GM18867 (cell line): ENCODE measurements at regions not wholly inside any gene's neighbourhood (a gene's known extent, or its start where the extent isn't known, plus 50 kb on each side); places are given as distances from the start of the nearest gene placed in this dataset.

Experiments
- ATAC-seq: cut with Tn5 transposase; IDR thresholded peaks from one replicate; pipeline ENCODE4 v1.9.1; 2021; ENCODE audit warnings: mild to moderate bottlenecking, moderate library complexity; ENCODE audit not compliant: unreplicated experiment

DNA sequence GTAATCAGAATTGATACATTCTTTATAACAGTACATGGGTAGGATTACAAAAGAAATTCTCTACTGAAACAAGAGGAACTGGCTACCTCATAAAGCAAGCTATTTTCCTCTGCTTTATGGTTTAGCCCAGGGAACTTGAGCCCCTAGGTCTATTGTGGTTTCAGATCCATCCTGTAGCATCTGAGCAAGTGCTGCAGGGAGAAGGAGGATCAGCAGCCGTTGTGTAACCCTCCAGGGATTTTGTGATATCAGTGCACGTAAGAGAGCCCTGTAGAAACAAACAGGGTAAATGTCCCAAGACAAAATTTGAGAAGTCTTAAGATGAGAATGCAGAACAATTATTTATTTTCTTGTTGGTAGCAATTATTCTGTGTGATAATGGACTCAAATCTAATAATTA, 165.2 kb upstream of the DEFB112 start:
- no peak for ATAC-seq

DNA sequence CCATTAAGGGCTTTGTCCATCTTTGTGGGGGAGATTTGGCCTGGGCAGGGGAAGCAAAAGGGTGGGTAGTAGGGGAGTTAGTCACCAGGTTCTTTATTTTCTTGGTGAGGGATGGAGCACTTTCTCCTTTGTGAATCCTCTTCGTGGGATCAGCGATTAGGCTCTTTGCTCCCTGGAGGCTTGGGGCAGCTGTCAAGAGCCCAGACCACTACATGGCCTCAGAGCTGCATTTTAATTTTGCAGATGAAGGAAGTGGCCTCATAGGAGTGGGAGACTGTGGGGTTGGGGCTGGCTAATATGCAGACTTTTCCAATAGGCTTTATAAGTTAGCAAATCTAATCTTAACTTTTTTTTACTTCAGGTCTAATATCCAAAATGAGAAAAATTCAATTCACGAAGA, 168.1 kb upstream of the DEFB112 start:
- no peak for ATAC-seq

DNA sequence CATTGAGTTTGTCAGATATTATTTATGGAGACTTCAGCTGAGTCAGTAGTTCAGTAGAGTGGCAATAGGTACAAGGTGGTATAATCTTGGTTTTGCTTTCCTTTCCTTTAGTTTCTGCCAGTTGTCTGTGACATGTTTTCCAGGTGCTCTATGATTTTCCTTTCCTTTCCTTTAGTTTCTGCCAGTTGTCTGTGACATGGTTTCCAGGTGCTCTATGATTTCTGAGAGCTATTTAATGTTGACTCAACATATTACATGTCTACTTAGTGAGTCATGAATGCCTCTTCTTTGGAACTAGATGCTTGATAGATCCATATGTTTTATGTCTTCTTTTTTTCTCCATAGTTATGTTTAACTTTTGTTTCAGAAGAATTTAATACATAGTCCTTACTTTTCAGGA, 186.4 kb upstream of the DEFB112 start:
- no peak for ATAC-seq

DNA sequence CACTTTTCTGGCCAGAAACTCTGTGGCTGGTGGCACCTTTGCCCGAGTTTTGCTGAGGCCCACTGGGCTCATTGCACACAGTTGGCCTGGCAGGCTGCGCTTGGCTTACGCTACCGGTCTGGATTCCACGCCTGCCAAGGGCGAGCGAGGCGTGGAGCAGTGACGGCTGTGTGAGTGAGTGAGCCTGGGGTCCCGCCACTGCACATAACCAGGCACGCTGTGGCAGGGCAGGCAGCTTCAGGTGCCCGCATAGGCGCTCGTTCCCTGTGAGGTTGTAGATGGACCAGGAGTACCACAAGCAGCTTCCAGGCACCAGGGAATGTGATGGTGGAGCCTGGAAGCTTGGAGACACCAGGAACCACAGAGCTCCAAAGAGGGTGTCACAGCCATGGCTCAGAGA, 190.1 kb upstream of the DEFB112 start:
- no peak for ATAC-seq

DNA sequence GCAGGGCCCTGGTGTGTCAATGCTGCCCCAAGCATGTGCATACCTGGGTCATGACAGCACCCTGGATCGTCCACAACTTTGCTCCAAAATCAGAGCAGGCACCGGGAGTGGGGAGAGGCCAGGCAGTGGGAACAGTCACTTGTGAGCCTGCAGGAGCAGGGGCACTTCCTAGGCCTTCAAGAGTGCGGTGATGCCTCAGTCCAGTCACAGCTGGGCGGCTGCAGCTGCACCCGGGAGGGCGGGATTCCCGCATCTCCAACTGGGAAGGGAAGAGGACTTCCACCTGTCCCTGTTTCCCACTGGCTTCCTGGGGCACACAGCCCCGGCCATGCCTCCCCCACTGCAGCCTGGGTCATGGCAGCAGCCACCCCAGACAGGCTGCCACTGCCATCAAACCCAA, 191.3 kb upstream of the DEFB112 start:
- no peak for ATAC-seq

DNA sequence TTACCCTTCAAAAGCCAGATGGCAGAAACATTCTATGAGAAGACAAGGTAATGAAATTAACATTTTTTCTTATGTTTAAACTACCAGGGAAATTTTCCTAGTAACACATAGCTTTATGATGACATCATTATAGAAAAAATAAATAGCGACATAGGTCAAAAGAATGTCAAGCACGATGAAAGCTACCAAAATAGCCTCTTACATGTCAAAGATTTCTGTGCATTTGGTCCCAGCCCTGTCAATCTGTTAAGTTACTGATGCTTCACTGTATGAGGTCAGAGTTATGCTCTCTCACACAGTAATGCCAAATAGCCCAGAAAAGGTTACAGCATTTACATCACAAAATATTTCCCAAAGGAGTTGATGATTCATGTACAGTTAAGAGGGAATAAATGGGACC, 199.8 kb upstream of the DEFB112 start:
- no peak for ATAC-seq

DNA sequence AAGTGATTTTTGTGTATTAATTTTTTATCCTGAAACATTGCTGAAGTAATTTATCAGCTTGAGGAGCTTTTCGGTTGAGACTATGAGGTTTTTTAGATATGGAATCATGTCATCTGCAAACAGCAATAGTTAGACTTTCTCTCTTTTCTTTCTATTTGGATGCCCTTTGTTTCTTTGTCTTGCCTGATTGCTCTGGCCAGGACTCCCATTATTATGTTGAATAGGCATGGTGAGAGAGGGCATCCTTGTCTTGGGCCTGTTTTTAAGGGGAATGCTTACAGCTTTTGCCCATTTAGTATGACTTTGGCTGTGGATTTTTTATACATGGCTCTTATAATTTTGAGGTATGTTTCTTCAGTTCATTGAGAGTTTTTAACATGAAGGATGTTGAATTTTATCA, 207.6 kb upstream of the DEFB112 start:
- ATAC-seq: no peak

DNA sequence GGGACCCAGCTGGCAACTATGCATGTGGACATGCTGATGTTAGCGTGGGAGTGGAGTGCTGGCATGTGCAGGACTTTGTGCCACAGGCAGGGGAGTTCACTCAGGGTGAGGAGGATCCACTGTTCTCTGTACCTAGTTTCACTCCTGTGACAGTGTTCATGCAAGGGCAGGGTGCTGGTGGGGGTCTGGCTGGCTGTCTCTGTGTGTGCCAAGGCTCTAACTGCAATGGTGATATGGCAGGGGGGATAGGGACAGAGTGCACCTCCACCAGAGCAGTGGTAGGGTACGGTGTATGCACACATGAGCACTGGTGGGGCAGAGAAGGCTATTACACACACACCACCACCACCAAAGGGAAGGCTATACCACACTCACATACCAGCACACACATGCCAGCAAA, 210.2 kb upstream of the DEFB112 start:
- no peak for ATAC-seq

DNA sequence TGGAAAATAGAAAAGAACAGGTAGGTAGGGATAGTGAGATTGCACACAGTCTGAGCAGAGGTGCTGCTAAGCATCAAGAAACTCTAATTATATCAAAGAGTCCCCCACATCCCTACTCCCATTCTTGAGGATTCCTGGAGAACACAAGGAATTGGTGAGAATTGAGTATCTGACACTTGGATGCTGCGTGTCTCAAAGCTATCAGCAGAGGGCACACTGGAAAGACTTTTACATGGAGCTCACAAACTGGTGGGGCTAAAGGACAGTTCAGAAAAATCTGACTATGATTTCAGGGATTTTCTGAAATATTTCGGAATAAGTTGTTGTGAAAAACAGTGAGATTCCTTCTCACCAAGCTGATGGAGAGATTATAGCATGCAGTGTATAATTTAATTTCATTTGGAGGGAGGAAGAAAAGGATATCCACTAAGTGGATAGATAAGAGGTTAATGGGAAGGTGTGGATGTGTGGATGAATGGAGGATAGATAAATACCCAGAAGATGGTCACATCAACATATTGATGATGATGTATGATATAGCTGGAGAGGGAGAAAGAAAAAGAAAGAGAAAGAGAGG, 215.4 kb upstream of the DEFB112 start:
- no peak for ATAC-seq

DNA sequence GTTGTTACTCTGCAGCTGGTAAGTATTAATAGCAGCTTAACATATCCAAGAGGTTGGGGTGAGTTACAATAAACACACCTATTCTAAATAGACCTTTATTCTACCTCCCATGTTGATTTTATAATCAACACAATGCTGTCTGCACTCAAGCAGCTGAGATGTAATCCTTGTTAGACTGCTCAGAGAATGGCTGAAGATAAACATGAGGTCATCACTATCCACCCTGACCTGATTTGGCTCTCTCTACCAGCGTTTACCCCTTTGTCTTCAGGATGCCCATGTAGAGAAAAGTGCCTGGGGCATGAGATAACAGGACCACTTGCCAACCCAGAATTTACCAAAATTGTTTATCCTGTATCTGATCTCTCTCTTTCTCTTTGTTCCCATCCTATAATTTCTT, 220.7 kb upstream of the DEFB112 start:
- ATAC-seq: no peak

DNA sequence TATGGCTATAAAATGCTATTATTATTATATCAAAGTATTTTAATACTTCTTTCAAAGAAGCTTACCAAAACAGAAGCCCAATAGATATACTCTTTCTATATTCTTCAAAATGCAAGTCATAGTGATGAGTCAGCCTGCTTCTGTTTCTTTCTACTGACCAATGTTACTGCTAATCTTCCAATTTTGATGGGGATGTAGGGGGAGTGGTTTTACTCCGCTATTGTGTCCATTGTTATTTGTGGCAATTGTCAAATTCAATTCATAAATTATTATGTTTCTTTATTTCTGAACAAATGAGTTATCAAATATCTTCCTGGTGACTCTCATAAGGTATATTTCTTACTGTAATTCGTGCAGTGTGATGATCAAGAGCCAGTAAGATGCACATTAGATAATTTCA, 221.5 kb upstream of the DEFB112 start:
- no peak for ATAC-seq

DNA sequence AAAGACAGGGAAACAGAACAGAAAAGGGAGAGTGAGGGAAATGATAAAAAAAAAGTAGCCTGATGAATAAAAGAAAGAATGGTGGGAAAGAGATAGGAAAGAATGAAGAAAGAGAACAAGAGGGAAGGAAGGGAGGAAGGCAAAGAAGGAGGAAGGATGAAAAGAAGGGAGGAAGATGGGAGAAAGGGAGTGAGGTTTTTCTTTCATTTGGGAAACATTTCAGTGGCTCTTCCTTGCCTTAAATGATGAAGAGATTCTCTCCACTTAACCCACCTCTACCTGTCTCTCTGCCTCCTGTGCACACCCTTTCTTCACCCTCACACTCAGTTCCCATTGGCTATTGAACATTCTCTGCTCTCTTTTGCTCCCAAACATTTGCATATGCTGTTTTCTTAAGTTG, 222.1 kb upstream of the DEFB112 start:
- ATAC-seq: no peak

DNA sequence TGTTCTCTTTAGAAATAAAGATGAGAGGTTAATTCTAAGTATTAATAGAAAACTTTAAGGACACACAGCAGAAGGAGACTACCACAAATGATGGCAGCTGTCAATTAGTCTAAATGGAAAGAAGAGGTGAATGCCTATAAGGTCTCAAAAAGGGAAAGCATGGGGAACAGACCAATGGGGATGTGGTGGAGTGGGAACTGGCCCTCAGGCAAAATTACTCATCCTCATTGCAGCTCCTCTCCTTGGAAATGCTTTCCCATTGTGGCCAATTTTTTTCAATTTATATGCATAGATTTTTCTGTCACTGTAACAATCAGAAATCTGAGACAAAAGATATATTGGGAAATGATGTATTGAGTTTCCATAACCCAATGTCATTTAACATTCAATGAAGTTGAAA, 222.9 kb upstream of the DEFB112 start:
- no peak for ATAC-seq

DNA sequence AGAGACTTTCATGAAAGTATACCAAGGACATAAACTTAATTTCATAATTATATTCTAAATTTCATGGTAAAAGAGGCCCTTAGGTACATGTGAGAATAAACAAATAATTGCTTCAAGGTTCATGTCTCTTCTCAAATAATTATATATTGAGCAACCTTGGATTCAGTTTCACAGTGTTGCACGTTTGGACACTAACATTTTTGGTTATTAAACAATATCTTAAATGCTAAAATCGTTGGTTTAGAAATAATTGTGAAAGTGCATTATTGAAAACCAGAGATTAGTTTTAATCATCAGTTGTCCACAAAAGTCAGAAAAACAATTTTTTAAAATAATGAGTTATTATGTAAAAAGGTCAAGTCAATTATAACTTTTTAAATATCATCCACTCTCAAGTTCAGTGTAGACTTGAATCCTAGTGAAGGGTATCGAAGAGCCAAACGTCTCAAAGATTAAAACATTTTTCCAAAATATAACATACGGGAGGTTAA, 227.1 kb upstream of the DEFB112 start:
- no peak for ATAC-seq

DNA sequence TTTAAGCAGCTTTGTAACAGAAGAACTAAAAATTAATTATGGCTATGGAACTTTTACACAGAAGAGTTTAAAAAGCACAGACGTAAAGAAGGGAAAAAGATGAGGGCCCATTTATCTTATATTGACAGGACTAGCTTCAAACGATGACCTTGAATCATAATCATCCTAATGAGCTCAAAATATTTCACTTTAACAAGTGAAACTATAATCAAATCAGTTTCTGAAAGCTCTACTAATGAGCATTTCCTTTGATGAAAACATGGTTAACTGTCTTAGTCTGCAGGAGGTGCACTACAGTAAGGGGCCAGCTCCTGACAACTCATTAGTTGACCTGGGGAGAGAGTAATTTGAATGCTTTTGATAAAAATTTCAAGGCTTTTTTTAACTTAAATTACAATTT, 228.0 kb upstream of the DEFB112 start:
- peak; percentile 76 for ATAC-seq

DNA sequence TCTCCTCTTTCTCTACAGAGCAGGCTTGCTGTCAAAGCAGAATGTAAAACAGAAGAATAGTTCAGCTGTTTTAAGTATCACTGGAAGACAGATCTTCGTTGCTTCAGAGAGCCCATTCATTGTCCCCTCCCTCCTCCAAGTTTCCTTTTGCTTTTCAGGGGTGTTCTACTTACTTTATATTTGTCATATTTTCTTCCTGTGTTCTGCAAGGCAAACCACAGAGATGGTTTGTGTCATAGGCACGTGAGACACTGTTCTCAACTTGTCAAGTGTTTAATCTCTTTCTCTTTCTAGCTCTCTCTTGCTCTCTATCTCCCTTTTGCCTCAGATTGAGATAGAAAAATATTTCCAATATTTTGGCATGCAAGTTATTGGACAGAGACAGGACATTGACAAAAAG, 228.9 kb upstream of the DEFB112 start:
- ATAC-seq: peak; percentile 81

DNA sequence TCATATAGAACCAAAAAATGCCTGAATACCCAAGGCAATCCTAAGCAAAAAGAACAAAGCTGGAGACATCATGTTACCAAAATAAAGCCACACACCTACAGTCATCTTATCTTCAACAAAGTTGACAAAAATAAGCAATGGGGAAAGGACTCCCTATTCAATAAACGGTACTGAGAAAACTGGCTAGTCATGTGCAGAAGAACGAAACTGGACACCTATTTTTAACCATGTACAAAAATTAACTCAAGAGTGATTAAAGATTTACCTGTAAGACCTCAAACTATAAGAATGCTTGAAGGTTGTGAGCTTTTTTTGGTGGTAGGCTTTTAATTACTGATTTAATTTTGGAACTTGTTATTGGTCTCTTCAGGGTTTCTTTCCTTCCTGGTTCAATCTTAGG, 236.0 kb upstream of the DEFB112 start:
- ATAC-seq: peak; percentile 54

DNA sequence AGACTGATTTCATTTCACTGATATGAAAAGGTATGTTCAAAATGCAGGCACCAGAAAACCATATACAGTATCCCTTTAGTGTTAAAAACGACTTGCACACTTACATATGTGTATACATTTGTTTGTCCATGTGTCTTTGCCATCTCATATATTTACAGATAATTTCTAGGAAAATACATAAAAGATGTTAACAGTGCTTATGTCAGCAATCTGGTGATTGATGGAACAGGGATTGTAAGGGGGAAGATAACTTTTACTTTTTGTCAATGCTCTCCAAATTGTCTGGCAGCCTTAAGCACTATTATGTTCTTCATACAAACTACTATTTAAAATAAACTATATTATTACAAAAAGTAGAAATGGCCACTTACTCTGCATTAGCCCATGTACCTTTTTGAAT, 238.5 kb upstream of the DEFB112 start:
- ATAC-seq: no peak

DNA sequence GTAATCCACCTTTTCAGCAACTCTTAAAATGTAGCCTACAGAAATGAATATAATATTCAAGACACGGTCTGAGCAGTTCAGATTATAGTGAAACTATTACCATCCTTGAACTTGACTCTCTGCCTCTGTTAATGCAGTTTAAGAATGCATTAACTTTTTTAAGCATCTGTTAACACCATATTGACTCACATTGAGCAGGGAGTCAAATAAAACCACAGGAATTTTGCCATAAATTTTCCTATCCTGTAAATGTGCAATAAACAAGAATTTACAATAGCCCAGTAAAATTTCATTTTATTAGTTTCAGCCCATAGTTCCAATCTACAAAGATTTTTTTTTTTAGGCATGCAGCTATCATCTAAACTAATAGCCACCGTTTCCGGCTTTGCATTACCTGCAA, 239.2 kb upstream of the DEFB112 start:
- ATAC-seq: no peak

DNA sequence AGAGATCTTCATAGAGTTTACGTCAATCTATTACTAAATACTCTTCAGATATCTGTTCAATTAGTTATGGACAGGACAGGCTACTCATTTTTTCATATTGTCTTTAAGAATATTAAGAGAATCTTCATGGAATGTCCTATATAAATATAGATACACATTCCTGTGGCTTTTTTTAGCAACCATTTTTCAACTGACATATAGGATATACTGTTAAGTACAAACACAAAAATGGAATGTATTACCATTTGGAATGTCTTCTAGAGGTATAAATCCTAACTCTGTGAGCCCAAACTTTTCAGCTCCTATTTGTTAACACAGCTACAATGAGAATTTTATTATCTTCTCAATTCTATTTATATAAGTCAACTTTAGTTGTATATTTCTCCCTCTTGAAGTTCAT, 239.6 kb upstream of the DEFB112 start:
- no peak for ATAC-seq

DNA sequence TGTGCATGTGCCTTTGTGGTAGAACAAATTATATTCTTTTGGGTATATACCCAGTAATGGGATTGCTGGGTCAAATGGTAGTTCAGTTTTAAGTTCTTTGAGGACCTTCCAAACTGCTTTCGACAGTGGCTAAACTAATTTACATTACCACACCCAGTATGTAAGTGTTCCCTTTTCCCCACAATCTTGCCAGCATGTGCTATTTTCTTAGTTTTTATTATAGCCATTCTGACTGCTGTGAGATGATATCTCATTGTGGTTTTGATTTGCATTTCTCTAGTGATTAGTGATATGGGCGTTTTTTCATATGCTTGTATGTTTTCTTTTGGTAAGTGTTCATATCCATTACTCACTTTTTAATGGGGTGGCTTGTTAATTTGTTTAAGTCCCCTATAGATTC, 251.6 kb upstream of the DEFB112 start:
- ATAC-seq: no peak

DNA sequence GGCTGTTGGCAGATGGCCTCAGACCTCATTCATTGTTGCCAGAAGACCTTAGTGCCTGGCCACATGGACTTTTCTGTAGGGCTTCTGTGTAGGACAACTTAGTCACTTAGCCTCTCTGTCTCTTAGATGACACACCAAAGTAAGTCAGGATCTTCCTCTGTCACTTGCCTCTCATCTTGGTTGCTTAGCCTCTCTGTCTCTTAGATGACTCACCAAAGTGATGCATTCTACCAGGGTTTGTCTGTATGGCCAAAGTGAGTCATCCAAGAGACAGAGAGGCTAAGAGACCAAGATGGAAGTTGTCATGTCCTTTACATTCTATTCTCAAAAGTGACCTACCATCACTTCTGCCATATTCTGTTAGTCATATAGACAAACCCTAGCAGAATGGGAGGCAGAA, 255.9 kb upstream of the DEFB112 start:
- no peak for ATAC-seq

DNA sequence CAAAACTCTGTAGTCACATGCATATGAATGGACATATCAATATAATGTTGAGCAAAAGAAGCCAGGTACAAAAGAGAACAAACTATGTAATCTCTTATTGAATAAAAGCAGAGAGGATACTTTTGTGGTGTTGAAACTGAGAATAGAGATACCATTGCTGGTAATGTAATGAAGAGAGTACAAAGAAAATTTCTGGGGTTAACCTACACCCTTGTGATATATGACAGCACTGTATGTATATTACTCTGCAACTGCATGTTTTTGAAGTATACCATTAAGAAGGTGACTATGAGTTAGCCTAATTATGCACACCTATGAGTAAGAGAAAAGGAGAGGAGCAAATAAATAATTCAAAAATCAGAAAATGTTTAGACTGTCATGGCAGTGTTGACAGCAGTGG, 268.8 kb upstream of the DEFB112 start:
- ATAC-seq: peak; percentile 46

DNA sequence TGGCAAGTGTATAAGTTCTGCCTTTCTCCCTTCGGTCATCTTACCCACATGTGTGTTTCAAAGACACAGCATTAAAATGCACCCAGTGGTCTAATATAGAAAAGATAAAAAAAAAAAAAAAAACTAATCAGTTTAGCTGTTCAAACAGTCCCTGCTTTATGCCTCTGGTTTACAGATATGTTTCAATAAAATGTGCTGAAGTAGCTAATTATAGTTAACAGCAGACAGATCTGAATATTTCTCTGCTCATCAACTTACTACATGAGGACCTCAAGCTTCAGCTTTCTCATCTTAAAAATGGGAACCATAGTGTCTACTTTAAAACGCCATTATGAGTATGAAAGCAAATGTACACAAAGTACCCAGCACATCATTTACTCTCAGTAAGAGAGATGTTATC, 280.6 kb upstream of the DEFB112 start:
- no peak for ATAC-seq
